HCT116 (cell line): ENCODE measurements at regions not wholly inside any gene's neighbourhood (a gene's known extent, or its start where the extent isn't known, plus 50 kb on each side); places are given as distances from the start of the nearest gene placed in this dataset.

Experiments
- CEBPB ChIP-seq: IDR thresholded peaks from 2 replicates; pipeline ENCODE4 v1.6.1; 2012; ENCODE audit warnings: low read depth
- CTCF ChIP-seq, 3 experiments: fragments of 200-600 bp in 1 of 3; sonication (generic) in 1 of 3; IDR thresholded peaks in 2 of 3; conservative IDR thresholded peaks in 1 of 3; 2 replicates each; pipeline ENCODE4 v1.5.1; 2012 to 2017; ENCODE audit warnings: low read depth in 2 of 3, low read length in 2 of 3, antibody characterized with exemption in 1 of 3, borderline replicate concordance in 1 of 3, control low read depth in 1 of 3, mild to moderate bottlenecking in 1 of 3, mixed read lengths in 1 of 3, mixed run types in 1 of 3, moderate library complexity in 1 of 3; ENCODE audit not compliant: insufficient read depth in 1 of 3
- POLR2A ChIP-seq: IDR thresholded peaks from 2 replicates; pipeline ENCODE4 v1.7.0; 2011; ENCODE audit warnings: borderline replicate concordance; ENCODE audit not compliant: insufficient read depth, insufficient read length; ENCODE audit errors: extremely low read depth
- POLR2AphosphoS5 ChIP-seq: IDR thresholded peaks from 2 replicates; pipeline ENCODE4 v1.6.1; 2011; ENCODE audit warnings: mild to moderate bottlenecking, low read depth, low read length, moderate library complexity
- RAD21 ChIP-seq: IDR thresholded peaks from 2 replicates; pipeline ENCODE4 v1.6.1; 2012; ENCODE audit warnings: low read depth, mild to moderate bottlenecking
- SP1 ChIP-seq: IDR thresholded peaks from 2 replicates; pipeline ENCODE4 v1.6.1; 2012; ENCODE audit warnings: low read depth
- YY1 ChIP-seq: IDR thresholded peaks from 2 replicates; pipeline ENCODE4 v1.6.1; 2011; ENCODE audit warnings: low read length, low read depth, moderate library complexity, mild to moderate bottlenecking; ENCODE audit not compliant: insufficient replicate concordance; ENCODE audit errors: extremely low read depth

GRCh38 chrX:94435799-94436198 lies 761.8 kb downstream of the FAM133A start:
- TF ChIP-seq CTCF (IDR thresholded peaks at IDR 0.05 in 2 of 3, conservative IDR thresholded peaks at IDR 0.05 in 1 of 3; ENCODE audit: borderline replicate concordance in 1 of 3, insufficient read depth in 1 of 3, low read depth in 2 of 3, low read length in 2 of 3) (no peak), SP1 (no peak), CEBPB (no peak), POLR2A (no peak), POLR2AphosphoS5 (no peak), YY1 (no peak), RAD21 (no peak)
